IPS-18c (cell line): ENCODE measurements at regions not wholly inside any gene's neighbourhood (a gene's known extent, or its start where the extent isn't known, plus 50 kb on each side); places are given as distances from the start of the nearest gene placed in this dataset.

ENCODE experiments used
- H3K4me3 ChIP-seq: 2 replicates; pipeline ENCODE4 v1.7.0; 2013; ENCODE audit warnings: low read depth, mild to moderate bottlenecking, low read length, moderate library complexity; ENCODE audit not compliant: insufficient read depth
- H3K9me3 ChIP-seq: one replicate; pipeline ENCODE4 v1.6.1; 2013; ENCODE audit warnings: mild to moderate bottlenecking, low read length, moderate library complexity; ENCODE audit not compliant: control insufficient read depth, insufficient read depth

DNA sequence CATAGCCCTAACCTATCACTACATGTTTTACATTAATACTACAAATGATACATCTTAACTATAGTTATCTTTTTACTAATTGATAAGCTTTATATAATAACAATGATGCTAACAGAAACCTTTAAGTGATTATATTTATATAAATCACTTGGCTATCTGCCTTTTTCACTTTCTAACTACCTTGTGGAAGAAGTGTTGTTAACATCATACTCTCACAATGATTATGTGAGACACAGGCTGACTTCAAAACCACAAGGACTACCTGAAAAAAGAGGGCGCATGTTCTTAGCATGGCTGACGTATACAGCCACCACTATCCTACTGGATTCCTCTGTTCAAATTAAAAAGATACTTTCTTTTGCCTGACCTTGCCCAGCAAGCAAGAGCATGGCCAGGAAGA, 135.3 kb upstream of the SOX5 start:
- Histone ChIP-seq H3K9me3 (no peaks in the 10 kb centered on the region), H3K4me3 (no peak overlapping the region)

DNA sequence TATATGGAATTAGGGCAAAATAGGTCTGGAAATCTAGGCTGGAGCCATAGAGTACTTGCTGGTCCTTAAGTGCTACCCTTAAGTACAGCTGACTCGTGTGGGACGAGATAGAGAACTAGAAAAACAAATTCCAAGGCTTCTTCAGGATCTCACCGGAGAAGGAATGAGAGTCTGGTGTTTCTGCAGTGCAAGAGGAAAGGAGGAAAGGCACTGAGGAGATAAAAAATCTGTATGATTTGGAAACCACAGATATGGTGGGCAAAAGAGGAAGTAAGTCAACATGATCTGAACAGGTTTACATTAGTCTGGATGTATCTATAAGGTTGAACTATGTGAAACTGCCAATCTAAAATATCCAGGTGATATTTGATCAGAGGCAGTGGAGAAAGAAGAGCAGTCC, 134.4 kb upstream of the SOX5 start:
- H3K9me3 ChIP-seq, result no peaks in the 10 kb centered on the region
- H3K4me3 ChIP-seq, result no peak overlapping the region

DNA sequence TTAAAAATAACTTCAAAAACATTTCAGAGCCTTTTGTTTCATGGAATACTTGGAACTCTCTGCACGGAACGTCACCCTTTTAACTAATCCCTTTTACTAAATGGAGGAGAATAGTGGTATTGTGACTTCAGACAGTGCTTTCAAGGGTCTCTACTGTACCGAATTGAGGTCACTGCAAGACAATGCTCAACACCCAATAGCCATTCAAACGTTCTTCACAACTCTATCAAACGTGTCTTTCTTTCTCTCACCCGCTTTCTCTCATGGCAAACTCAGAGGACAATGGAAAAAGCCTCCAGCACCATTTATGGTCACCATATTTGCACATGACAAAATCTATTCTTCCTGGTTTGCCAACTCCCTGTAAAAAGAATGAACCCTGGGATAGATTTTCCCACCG, 132.1 kb upstream of the SOX5 start:
- H3K4me3 ChIP-seq, result no peak overlapping the region

DNA sequence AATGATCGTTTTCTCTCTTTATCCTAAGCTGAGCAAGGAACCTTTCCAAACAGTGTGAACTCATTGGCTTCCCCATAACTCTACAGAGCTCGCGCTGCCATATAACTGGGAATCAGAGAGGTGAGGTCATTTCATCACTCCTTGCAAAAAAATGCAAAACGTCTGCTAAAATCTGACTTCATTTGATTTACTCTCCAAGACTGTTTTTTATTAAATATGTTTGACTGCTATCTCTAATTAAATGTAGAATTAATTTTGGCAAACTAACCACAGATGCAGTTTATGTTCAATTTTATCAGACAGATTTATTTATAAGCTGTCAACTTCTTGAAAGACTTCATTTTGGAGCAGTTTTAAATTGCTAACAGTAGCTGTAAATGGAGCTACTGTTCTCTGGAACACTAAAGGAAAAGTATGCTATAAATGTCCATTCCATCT, 131.6 kb upstream of the SOX5 start:
- Histone ChIP-seq H3K4me3 (no peak overlapping the region), H3K9me3 (no peaks in the 10 kb centered on the region)

More for the DNA sequence above, 132.1 kb upstream of the SOX5 start:
- no peaks in the 10 kb centered on the region for H3K9me3 ChIP-seq

DNA sequence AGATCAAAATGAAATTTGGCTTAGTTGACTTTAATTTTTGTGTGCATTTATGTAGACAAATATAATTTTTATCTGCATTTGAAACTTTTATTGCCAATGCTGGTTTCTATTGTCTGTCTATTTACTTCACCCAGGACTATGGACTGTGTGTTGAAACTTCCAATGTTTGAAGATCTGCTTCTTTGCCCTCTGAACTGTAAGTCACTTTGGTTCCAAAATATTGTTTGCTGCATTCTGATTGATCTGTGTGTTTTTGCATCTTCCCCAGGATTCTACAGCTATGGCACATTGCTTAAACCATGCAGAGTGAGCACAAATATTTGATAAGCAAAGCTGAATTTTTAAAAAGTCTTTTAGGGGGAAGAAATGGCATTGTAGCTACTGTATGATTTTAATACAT, 131.0 kb upstream of the SOX5 start:
- H3K4me3 ChIP-seq, result no peak overlapping the region
- no peaks in the 10 kb centered on the region for H3K9me3 ChIP-seq

DNA sequence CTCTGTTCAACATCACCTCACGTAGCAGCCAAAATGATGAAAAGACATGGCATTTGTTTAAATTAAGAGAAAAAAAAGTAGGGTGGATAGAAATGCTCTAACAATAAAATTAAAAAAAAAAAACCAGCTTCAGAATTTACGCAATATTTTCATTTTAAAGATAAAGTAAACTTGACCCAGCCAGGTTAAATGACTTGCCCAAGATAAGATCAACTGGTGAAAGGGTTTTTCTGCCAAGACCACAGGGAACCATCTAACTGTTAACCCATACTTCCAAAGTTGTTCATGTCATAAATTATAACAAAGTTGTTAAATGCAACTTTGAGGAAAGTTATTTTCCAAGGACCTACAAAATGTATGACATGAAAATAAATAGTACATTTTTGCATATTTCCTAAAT, 129.6 kb upstream of the SOX5 start:
- Histone ChIP-seq H3K9me3 (no peaks in the 10 kb centered on the region), H3K4me3 (no peak overlapping the region)

DNA sequence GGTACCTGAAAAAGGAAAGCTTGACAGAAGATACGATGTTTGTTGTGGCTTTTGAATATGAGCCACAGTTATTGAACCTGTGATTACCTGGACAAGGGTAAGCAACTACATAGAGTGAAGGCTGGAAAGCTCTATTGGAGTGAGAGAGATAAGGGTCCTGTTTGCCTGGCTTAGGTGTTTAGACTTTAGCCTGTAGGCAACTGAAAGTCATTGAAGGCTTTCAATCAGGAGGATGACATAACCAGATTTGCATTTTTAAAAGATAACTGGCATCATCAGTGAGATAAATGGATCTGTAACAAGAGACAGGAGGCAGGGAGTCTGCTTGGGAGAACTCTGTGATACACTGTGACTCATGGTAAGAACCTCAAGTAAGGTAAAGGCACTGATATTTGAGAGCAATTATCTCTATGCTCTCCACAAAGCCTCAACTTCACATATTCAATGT, 128.9 kb upstream of the SOX5 start:
- no peak overlapping the region for H3K4me3 ChIP-seq
- H3K9me3 ChIP-seq, result no peaks in the 10 kb centered on the region

DNA sequence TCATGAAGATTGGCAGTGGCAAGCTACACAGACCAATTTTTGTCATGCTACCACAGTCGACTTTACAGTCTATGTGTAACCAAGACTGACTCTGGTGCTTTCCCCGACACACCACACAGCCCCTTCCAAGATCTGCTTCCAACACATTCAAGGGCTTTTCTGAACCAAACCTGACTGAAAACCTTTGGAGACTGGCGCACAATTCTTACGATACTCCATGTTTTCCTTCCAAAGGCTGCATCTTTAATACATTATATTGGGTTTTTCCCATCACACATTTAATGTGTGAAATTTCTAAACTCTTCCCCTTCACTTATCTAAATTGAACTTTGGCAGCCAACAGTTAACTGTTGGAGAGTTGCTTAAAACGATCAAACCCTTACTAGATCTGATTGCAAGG, 127.7 kb upstream of the SOX5 start:
- Histone ChIP-seq H3K4me3 (no peak overlapping the region), H3K9me3 (no peaks in the 10 kb centered on the region)

DNA sequence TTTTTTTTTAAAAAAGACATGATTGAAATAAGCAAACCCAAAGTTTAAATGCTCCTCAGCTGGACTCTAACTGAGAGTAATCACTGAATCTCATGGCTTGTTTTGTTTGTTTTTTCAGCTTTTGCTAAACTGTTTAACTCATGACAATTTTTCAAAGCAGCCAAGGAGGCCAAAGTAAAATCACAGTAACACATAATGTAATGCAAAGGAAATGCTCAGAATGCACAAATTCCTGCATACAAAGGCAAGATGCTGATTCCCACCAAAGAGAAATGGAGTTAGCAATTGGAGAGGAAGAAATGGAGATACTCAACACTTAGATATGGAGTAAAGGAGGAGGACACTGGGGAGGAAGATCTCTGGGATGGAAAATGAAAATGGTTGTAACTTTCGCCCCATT, 126.2 kb upstream of the SOX5 start:
- Histone ChIP-seq H3K9me3 (no peaks in the 10 kb centered on the region), H3K4me3 (no peak overlapping the region)

DNA sequence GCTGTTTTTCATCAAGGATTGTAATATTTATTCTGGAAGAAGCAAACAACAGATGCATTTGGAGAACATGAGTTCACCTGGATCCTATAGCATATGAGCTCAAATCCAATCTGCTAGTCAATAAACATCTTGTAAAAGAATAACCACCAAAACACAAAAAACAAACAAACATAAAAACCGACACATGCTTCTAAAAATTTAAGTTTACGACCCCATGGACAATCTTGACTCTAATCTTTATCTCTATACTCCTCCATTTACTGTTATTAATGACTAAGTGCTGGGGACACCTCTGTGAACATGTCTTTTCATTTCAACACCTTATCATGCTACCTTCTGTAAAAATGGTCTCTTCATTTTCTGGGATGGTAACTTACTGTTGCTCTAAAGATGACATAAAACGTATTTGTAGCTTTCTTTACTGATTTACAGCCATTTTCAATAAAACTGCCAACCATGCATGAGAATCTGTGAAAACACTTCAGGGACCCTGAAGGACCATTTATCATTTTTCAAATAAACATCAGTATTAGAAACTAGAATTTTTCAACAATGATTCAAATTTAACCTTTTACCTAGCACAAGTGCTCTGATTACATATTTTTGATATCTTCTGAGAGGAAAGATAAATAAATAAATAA, 123.8 kb upstream of the SOX5 start:
- Histone ChIP-seq H3K9me3 (no peaks in the 10 kb centered on the region), H3K4me3 (no peak overlapping the region)

DNA sequence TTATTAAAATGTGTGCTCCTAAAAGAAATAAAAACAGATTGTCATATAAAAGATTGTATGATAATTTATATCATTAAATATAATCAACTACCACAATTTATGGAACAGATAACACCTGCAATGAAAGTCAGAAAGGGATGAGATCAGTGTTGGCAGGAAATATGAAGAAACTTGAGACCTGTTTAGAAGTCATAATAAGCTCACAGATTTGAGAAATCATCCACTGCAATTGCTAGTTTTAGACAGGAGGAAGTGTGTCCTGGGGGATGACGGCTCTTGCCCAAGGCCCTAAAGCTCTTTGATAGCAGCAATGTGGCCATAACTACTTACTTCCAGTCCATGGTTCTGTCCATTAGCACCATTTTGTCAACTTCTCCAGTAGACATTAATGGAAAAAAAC, 122.8 kb upstream of the SOX5 start:
- H3K9me3 ChIP-seq, result no peaks in the 10 kb centered on the region
- no peak overlapping the region for H3K4me3 ChIP-seq

DNA sequence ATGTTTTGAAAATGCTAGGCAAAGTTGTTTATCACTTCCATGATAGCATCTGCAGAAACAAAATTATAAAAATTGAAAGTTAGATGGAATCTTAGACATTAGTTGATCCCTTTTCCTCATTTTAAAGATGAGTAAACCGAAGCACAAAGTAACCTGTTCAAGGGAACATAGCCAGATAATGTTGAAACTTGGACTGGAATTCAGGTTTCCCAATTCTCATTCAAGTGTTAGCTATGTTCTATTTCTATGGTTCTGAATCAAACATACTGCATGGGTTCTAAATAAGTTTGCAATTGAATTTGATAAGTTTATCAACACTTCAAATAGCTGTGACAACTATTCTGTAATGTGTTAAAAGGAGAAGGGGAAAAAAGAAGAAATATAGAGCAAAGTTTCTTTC, 122.4 kb upstream of the SOX5 start:
- no peaks in the 10 kb centered on the region for H3K9me3 ChIP-seq

DNA sequence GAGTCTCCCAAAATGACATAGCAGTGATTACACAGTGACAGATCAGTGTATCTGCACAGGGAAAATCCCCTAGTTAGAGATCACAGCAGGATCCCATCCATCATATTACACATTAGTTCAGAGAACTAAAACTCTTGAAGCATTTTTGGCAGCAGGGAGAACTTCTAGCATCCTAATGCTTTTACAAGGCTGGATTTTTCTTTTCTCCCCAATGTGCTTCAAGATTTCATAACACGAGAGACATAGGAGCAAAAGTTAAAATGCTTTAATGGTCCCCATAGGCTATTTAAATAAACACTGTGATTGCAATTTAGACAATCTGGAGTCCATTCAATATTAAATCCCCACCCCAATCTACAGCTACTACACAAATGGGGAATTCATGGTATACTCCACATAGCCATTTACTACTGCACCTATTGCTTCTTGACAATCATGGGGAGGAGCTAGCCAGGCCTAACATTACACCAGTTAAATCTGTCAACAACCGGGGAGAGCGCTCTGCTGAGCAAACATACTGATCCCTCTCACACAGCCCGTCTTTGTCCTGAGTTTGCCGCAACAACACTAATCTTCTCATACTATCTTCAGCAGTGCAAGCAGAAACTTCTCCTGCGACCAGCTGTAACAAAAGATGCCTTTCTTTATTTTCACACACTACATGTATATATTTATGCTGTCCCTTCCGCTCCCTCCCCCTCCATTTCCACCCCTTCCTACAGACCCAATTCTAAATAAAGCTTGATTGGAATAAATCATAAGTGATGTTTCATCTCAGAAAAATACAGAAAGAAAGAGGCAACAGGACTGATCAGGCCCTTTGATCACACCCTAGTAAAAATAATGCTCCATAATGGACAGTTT, 120.3 kb upstream of the SOX5 start:
- no peaks in the 10 kb centered on the region for H3K9me3 ChIP-seq

More for the DNA sequence above, 122.4 kb upstream of the SOX5 start:
- H3K4me3 ChIP-seq, result no peak overlapping the region

DNA sequence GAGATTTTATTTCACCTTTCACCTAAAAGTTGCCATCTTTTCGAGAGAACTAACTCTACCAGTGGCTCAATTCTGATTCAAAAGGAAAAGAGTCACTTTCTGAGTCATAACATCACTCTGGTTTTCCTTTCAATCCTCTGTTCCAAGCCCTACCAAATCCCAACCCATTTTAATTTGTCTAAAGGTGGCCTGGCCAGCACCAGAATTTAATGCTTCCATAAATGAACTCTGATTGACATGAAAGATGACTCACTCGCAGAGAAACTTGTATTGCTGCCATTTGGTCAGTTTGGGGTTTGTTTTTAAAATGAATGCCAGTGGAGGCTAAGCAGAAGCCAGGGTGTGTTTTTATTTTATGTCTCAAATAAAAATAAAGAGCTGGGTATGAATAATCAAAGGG, 117.4 kb upstream of the SOX5 start:
- no peaks in the 10 kb centered on the region for H3K9me3 ChIP-seq
- H3K4me3 ChIP-seq, result no peak overlapping the region

More for the DNA sequence above, 120.3 kb upstream of the SOX5 start:
- no peak overlapping the region for H3K4me3 ChIP-seq

DNA sequence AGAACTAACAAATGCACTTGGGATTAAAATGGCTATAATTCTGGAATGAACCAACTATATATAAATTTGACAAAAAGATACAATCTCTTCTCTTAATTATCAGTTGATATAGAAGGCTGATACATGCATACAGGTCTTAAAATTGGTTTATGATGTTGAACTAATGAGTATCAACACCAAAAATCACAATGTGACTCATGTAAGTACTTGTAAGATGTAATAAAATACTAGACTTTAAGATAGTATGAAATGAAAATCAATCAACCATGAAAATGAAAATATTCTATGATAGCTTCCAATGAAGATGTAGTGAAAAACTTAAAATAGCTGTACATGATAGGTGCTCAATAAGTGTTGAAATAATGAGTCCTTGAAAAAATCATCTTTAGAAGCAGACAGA, 116.6 kb upstream of the SOX5 start:
- no peaks in the 10 kb centered on the region for H3K9me3 ChIP-seq
- H3K4me3 ChIP-seq, result no peak overlapping the region

DNA sequence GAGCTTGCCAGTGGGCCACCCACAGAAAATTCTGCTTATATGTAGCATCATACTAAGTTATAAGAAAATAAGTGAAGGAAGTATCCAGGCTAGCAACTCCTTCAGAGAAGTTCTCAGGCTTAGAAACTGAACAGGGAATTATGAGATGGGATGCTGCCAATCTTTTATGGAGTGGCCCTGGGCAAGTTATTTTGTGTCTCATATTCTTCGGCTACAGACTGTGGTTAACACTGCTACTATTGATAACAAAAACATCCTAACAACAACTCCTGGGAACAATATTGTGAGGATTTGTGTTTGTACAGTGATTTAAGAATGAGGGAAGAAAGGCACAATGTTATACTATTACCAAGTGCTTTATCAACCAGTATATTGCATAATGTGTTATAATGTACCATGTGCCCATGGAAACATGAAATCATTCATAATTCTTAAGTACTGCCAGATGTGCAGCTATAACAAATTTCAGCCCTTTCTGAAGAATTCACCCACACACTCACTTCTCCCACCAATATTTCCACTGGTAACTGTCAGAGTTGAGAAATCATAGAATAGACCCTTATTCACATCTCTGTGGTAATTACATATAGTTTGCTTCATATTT, 113.3 kb upstream of the SOX5 start:
- H3K9me3 ChIP-seq, result no peaks in the 10 kb centered on the region
- no peak overlapping the region for H3K4me3 ChIP-seq

DNA sequence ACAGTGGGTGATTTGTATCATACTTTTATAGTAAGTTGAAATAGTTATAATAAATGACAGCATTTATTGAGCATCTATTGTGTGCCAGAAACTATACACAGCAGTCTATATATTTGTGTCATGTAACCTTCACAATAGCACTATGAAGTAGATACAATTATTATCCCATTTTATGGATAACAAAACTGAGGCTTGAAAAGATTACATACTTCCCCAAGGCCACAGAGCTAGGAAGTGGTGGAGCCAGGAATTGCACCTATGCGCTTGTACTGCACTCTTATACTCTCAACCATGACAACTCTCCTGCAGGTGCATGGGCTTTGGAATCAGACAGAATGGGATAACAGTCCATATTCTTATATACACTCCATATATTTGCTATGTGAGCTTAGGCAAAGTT, 110.6 kb upstream of the SOX5 start:
- no peak overlapping the region for H3K4me3 ChIP-seq

DNA sequence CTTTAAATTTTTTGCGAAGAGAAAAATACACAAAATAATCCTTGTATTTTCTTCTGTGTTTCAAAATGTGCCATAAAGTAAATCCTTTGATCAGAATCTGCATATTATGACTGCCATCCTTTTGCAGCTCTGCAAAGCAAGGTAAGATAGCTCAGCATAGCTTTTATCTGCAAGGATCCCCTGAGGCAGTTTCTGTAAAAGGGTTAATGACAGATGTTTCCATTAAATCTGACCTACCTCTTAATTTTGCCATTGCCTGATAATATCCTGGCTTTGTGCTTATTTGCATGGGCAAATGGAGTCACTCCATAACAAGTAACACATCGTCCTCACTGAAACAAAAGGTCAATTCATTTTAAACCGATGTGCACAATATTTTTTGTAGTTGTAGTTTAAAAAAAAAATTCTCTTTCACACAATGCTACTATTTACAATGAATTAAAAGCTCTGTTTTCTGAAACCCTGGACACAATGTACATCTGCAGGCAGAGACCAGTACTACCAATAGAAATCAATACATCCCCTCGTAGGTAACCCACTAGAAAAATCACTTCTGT, 108.5 kb upstream of the SOX5 start:
- Histone ChIP-seq H3K9me3 (no peaks in the 10 kb centered on the region), H3K4me3 (no peak overlapping the region)

More for the DNA sequence above, 110.6 kb upstream of the SOX5 start:
- H3K9me3 ChIP-seq, result no peaks in the 10 kb centered on the region
